ENCODE measurements at regions not wholly inside any gene's neighbourhood (a gene's known extent, or its start where the extent isn't known, plus 50 kb on each side); places are given as distances from the start of the nearest gene placed in this dataset.

DNA sequence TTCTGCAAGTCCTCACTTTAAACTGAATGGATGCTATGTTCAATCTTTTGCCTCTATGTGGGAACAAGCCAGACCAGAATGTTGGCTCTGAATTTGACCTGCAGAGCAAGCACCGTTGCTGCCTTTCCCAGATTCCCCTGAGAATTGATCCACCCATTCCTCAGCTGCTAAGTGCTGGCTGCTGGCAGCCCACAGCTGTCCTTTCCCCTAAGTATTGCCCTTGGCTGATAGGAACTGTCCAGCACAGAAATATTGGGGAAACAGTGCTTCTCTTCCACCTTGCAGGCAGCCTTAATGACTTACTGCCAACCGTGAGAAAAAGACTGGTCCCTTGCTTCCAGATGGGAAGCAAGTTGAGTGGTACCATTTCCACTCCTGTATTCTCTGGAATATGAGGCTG is 475.9 kb downstream of the PDHA2 start:
- TF ChIP-seq CTCF (conservative IDR thresholded peaks at IDR 0.05; ENCODE audit: low read depth, low read length) (no peak), EZH2 (IDR thresholded peaks at IDR 0.05; ENCODE audit: borderline replicate concordance, low read depth, low read length, poor library complexity, severe bottlenecking) (no peak)

Data from A673 (cell line).